Fibroblast of lung (primary cell): ENCODE measurements at regions not wholly inside any gene's neighbourhood (a gene's known extent, or its start where the extent isn't known, plus 50 kb on each side); places are given as distances from the start of the nearest gene placed in this dataset.

Experiments used
- DNase-seq, 2 donors: peaks; one replicate each; pipeline versions ENCODE4 v3.0.0 to v3.0.0-alpha.2; 2010; ENCODE audit warnings: low read depth in 2 of 2
- H2AFZ ChIP-seq: 2 replicates; pipeline ENCODE4 v1.5.1; 2012; ENCODE audit warnings: low read length, control low read depth, inconsistent platforms
- H3K27ac ChIP-seq: 2 replicates; pipeline ENCODE4 v1.5.1; 2011; ENCODE audit warnings: low read length, control low read depth; ENCODE audit not compliant: insufficient read depth
- H3K27me3 ChIP-seq: 2 replicates; pipeline ENCODE4 v1.5.1; 2011; ENCODE audit warnings: mild to moderate bottlenecking, low read length; ENCODE audit not compliant: control insufficient read depth, insufficient read depth
- H3K36me3 ChIP-seq: 2 replicates; pipeline ENCODE4 v1.5.1; 2011; ENCODE audit warnings: low read length; ENCODE audit not compliant: control insufficient read depth, insufficient read depth
- H3K4me1 ChIP-seq: 2 replicates; pipeline ENCODE4 v1.5.1; 2011; ENCODE audit warnings: low read length; ENCODE audit not compliant: control insufficient read depth, insufficient read depth; ENCODE audit errors: extremely low read depth
- H3K4me2 ChIP-seq: 2 replicates; pipeline ENCODE4 v1.5.1; 2011; ENCODE audit warnings: low read length, control low read depth; ENCODE audit not compliant: insufficient read depth; ENCODE audit errors: extremely low read depth
- H3K4me3 ChIP-seq, 4 experiments: fragments of 200-600 bp in 1 of 4; sonication (generic) in 1 of 4; replicated peaks in 1 of 4; 2 replicates each; pipeline ENCODE4 v1.5.1; 2011 to 2016; ENCODE audit warnings: low read length in 4 of 4, low read depth in 3 of 4, mild to moderate bottlenecking in 3 of 4, control low read depth in 2 of 4, inconsistent platforms in 1 of 4, mixed read lengths in 1 of 4; ENCODE audit not compliant: insufficient read depth in 1 of 4; ENCODE audit errors: control extremely low read depth in 1 of 4
- H3K79me2 ChIP-seq: 2 replicates; pipeline ENCODE4 v1.5.1; 2012; ENCODE audit warnings: mild to moderate bottlenecking, low read length, inconsistent platforms; ENCODE audit not compliant: control insufficient read depth, insufficient read depth
- H3K9ac ChIP-seq: 2 replicates; pipeline ENCODE4 v1.5.1; 2011; ENCODE audit warnings: mild to moderate bottlenecking, low read length, control low read depth; ENCODE audit not compliant: insufficient read depth
- H3K9me3 ChIP-seq: 2 replicates; pipeline ENCODE4 v1.5.1; 2012; ENCODE audit warnings: low read depth, low read length; ENCODE audit not compliant: control insufficient read depth, insufficient read depth
- H4K20me1 ChIP-seq: 2 replicates; pipeline ENCODE4 v1.5.1; 2011; ENCODE audit warnings: low read length; ENCODE audit not compliant: control insufficient read depth, insufficient read depth; ENCODE audit errors: extremely low read depth
- CTCF ChIP-seq, 2 donors: IDR thresholded peaks in 1 of 2; conservative IDR thresholded peaks in 1 of 2; 1 replicate in 1 of 2; 2 replicates in 1 of 2; pipeline ENCODE4 v1.5.1; 2011 to 2012; ENCODE audit warnings: low read length in 2 of 2, control low read depth in 1 of 2, inconsistent platforms in 1 of 2, low read depth in 1 of 2, mild to moderate bottlenecking in 1 of 2
- EZH2 ChIP-seq: IDR thresholded peaks from 2 replicates; pipeline ENCODE4 v1.5.1; 2012; ENCODE audit warnings: low read length, control low read depth, mild to moderate bottlenecking; ENCODE audit errors: missing control alignments

- H3K27ac ChIP-seq, result no peak overlapping the region
Measured at GRCh38 chr6:66568271-66568670, 861.2 kb upstream of the EYS start.

GRCh38 chr6:66561479-66561878 lies 854.5 kb upstream of the EYS start:
- Histone ChIP-seq H3K9ac (no peak overlapping the region), H3K4me2 (no peak overlapping the region), H3K79me2 (no peaks in the 10 kb centered on the region), H3K36me3 (no peaks in the 10 kb centered on the region), H3K27me3 (no peaks in the 10 kb centered on the region), H3K4me3 (no peak overlapping the region), H4K20me1 (no peaks in the 10 kb centered on the region), H3K27ac (no peak overlapping the region), H2AFZ (no peak overlapping the region), H3K4me1 (no peaks in the 10 kb centered on the region), H3K9me3 (no peaks in the 10 kb centered on the region)
- DNase-seq, result no peak
- TF ChIP-seq EZH2 (no peak), CTCF (conservative IDR thresholded peaks at IDR 0.05 in 1 of 2, IDR thresholded peaks at IDR 0.05 in 1 of 2; ENCODE audit: low read depth in 1 of 2, low read length in 2 of 2) (no peak)

More at GRCh38 chr6:66568271-66568670, 861.2 kb upstream of the EYS start:
- H3K4me1 ChIP-seq, result no peaks in the 10 kb centered on the region
- TF ChIP-seq EZH2 (no peak), CTCF (conservative IDR thresholded peaks at IDR 0.05 in 1 of 2, IDR thresholded peaks at IDR 0.05 in 1 of 2; ENCODE audit: low read depth in 1 of 2, low read length in 2 of 2) (no peak)
- H3K4me2 ChIP-seq, result no peak overlapping the region
- no peaks in the 10 kb centered on the region for H3K36me3 ChIP-seq
- no peaks in the 10 kb centered on the region for H3K9me3 ChIP-seq
- H3K27me3 ChIP-seq, result no peaks in the 10 kb centered on the region
- H4K20me1 ChIP-seq, result no peaks in the 10 kb centered on the region
- no peak overlapping the region for H3K9ac ChIP-seq
- H3K79me2 ChIP-seq, result no peaks in the 10 kb centered on the region
- DNase-seq, result no peak
- H2AFZ ChIP-seq, result no peak overlapping the region
- no peak overlapping the region for H3K4me3 ChIP-seq

- no peaks in the 10 kb centered on the region for H3K4me1 ChIP-seq
Measured at GRCh38 chr6:66558189-66558588, 851.2 kb upstream of the EYS start.

More at GRCh38 chr6:66558189-66558588, 851.2 kb upstream of the EYS start:
- Histone ChIP-seq H3K9me3 (no peaks in the 10 kb centered on the region), H3K4me2 (no peak overlapping the region), H3K36me3 (no peaks in the 10 kb centered on the region), H3K9ac (no peak overlapping the region), H3K79me2 (no peaks in the 10 kb centered on the region), H4K20me1 (no peaks in the 10 kb centered on the region), H3K27ac (no peak overlapping the region), H3K4me3 (no peak overlapping the region), H3K27me3 (no peaks in the 10 kb centered on the region), H2AFZ (no peak overlapping the region)
- TF ChIP-seq EZH2 (no peak), CTCF (conservative IDR thresholded peaks at IDR 0.05 in 1 of 2, IDR thresholded peaks at IDR 0.05 in 1 of 2; ENCODE audit: low read depth in 1 of 2, low read length in 2 of 2) (no peak)
- DNase-seq, result no peak
